ENCODE measurements at regions not wholly inside any gene's neighbourhood (a gene's known extent, or its start where the extent isn't known, plus 50 kb on each side); places are given as distances from the start of the nearest gene placed in this dataset.

GRCh38 chr1:195054217-195054687 lies 1554.0 kb downstream of the KCNT2 start (continued):
- TF ChIP-seq, protein P1, sequence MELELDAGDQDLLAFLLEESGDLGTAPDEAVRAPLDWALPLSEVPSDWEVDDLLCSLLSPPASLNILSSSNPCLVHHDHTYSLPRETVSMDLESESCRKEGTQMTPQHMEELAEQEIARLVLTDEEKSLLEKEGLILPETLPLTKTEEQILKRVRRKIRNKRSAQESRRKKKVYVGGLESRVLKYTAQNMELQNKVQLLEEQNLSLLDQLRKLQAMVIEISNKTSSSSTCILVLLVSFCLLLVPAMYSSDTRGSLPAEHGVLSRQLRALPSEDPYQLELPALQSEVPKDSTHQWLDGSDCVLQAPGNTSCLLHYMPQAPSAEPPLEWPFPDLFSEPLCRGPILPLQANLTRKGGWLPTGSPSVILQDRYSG (tag; conservative IDR thresholded peaks at IDR 0.05; ENCODE audit: low read depth) = no peak
- TF ChIP-seq MEF2D (tag; conservative IDR thresholded peaks at IDR 0.05; ENCODE audit: low read depth) = no peak

GRCh38 chr1:195053478-195053877 lies 1554.8 kb downstream of the KCNT2 start:
- no peak overlapping the region for H3K9ac ChIP-seq (ENCODE audit: insufficient read depth in 1 of 2, low read depth in 2 of 2, low read length in 2 of 2)
- no peaks in the 10 kb centered on the region for H3K9me1 ChIP-seq (ENCODE audit: control insufficient read depth, insufficient read depth, low read length)
- no peak overlapping the region for H2AFZ ChIP-seq (ENCODE audit: low read depth, low read length)
- TF ChIP-seq RBM39 (optimal IDR thresholded peaks at IDR 0.05; ENCODE audit: low read depth, low read length) (no peak), ZSCAN32 (CRISPR knock-in tag; IDR thresholded peaks at IDR 0.05) (no peak), USF2 (CRISPR knock-in tag; IDR thresholded peaks at IDR 0.05) (no peak), GABPA (tag; conservative IDR thresholded peaks at IDR 0.05; ENCODE audit: low read depth) (no peak), OTX1 (CRISPR knock-in tag; IDR thresholded peaks at IDR 0.05) (no peak), MED1 (CRISPR knock-in tag; IDR thresholded peaks at IDR 0.05; ENCODE audit: borderline replicate concordance) (no peak), GTF2A2 (tag; IDR thresholded peaks at IDR 0.05) (no peak), ESRRA (IDR thresholded peaks at IDR 0.05; ENCODE audit: borderline replicate concordance, low read depth) (no peak), ZNF696 (CRISPR knock-in tag; conservative IDR thresholded peaks at IDR 0.05) (no peak), ELF1 (tag; IDR thresholded peaks at IDR 0.05) (no peak), GATAD2B (IDR thresholded peaks at IDR 0.05; ENCODE audit: borderline replicate concordance) (no peak), BRF2 (IDR thresholded peaks at IDR 0.05; ENCODE audit: borderline replicate concordance, insufficient read depth, insufficient read length) (no peak), ZNF212 (CRISPR knock-in tag; IDR thresholded peaks at IDR 0.05) (no peak)
- no peaks in the 10 kb centered on the region for H3K36me3 ChIP-seq (ENCODE audit: control insufficient read depth, insufficient read depth, low read length)
- H3K27ac ChIP-seq (ENCODE audit: extremely low read depth, low read depth, low read length) = no peak overlapping the region
- in situ Hi-C loops (cut with MboI) (no loop called here), intact Hi-C loops (cut with micrococcal nuclease) (no loop called here)
- H3K4me3 ChIP-seq = no peak overlapping the region
- no peaks in the 10 kb centered on the region for H3K9me3 ChIP-seq (replicated peaks; ENCODE audit: control insufficient read depth, insufficient read depth, low read depth, low read length)
- FAIRE-seq (no peak), DNase-seq (ENCODE audit: extremely low read depth in 1 of 4, low spot score in 3 of 4) (no peak), ATAC-seq (no peak)
- no peaks in the 10 kb centered on the region for H3K79me2 ChIP-seq (ENCODE audit: control insufficient read depth, insufficient read depth, low read length)
- CTCF ChIA-PET (ENCODE audit: low intra/inter-chr PET ratio) = no interaction called here
- no peaks in the 10 kb centered on the region for H4K20me1 ChIP-seq (replicated peaks; ENCODE audit: control insufficient read depth, insufficient read depth, low read length)
- no peaks in the 10 kb centered on the region for H3K4me1 ChIP-seq (replicated peaks in 1 of 2; ENCODE audit: control insufficient read depth in 2 of 2, insufficient read depth in 2 of 2, low read length in 2 of 2)
- no peaks in the 10 kb centered on the region for H3K27me3 ChIP-seq (ENCODE audit: control insufficient read depth in 2 of 2, insufficient read depth in 2 of 2, low read length in 2 of 2)
- H3K4me2 ChIP-seq (ENCODE audit: insufficient read depth, low read length) = no peak overlapping the region
- POLR2A ChIA-PET = no interaction called here
- BruUV-seq (replicated peaks) = no TSS peak
- WGBS (ENCODE audit: insufficient coverage, low coverage, missing lambda C conversion rate) = 0% methylated on average over 2 of the region's 2 CpGs

All from K562 (cell line).